ENCODE measurements at regions not wholly inside any gene's neighbourhood (a gene's known extent, or its start where the extent isn't known, plus 50 kb on each side); places are given as distances from the start of the nearest gene placed in this dataset.

- WGBS, 4 donors, result 60 to 68% (median 64%) methylated on average over 4 of the region's 4 CpGs
- Histone ChIP-seq H3K27ac (no peak overlapping the region), H3K36me3 (no peaks in the 10 kb centered on the region), H3K4me1 (no peaks in the 10 kb centered on the region), H3K27me3 (no peaks in the 10 kb centered on the region), H3K4me3 (no peak overlapping the region), H3K9me3 (no peaks in the 10 kb centered on the region)
- no peak for DNase-seq
- TF ChIP-seq POLR2A (IDR thresholded peaks at IDR 0.05) (no peak), CTCF (IDR thresholded peaks at IDR 0.05) (no peak)
- intact Hi-C loops (cut with DNase I), result loop anchor here in 9 of 10 donors (5.0 to 10.0 kb wide), 6 partner anchors 243 to 1047 kb away; partner anchors contain the start of gene HFM1 (in 1 of the 9)
- ATAC-seq, result no peak
Measured at GRCh38 chr1:91161749-91162148, 139.9 kb upstream of the ZNF644 start.

- intact Hi-C loops (cut with DNase I), result loop anchor here in 9 of 10 donors (5.0 to 10.0 kb wide), 6 partner anchors 244 to 1046 kb away; partner anchors contain the start of gene HFM1 (in 1 of the 9)
Measured at GRCh38 chr1:91161166-91161565, 139.3 kb upstream of the ZNF644 start.

GRCh38 chr1:91160363-91161075 lies 138.7 kb upstream of the ZNF644 start:
- no peak overlapping the region for H3K4me3 ChIP-seq
- TF ChIP-seq CTCF (IDR thresholded peaks at IDR 0.05) (no peak), POLR2A (IDR thresholded peaks at IDR 0.05) (no peak)
- no peaks in the 10 kb centered on the region for H3K36me3 ChIP-seq
- no peaks in the 10 kb centered on the region for H3K27me3 ChIP-seq
- intact Hi-C loops (cut with DNase I), result loop anchor here in 9 of 10 donors (5.0 to 10.0 kb wide), 6 partner anchors 244 to 1046 kb away; partner anchors contain the start of gene HFM1 (in 1 of the 9)
- no peak overlapping the region for H3K27ac ChIP-seq
- H3K9me3 ChIP-seq, result no peaks in the 10 kb centered on the region
- H3K4me1 ChIP-seq, result no peaks in the 10 kb centered on the region
- DNase-seq (no peak), ATAC-seq (no peak)
- WGBS, 4 donors, result 85 to 98% (median 91%) methylated on average over 14 of the region's 14 CpGs

More at GRCh38 chr1:91161166-91161565, 139.3 kb upstream of the ZNF644 start:
- Histone ChIP-seq H3K9me3 (no peaks in the 10 kb centered on the region), H3K27me3 (no peaks in the 10 kb centered on the region), H3K4me1 (no peaks in the 10 kb centered on the region), H3K4me3 (no peak overlapping the region), H3K27ac (no peak overlapping the region), H3K36me3 (no peaks in the 10 kb centered on the region)
- TF ChIP-seq CTCF (IDR thresholded peaks at IDR 0.05) (no peak), POLR2A (IDR thresholded peaks at IDR 0.05) (no peak)
- no peak for DNase-seq
- WGBS, 4 donors, result 76 to 88% (median 79%) methylated on average over 9 of the region's 9 CpGs
- ATAC-seq, result no peak

- Histone ChIP-seq H3K36me3 (no peaks in the 10 kb centered on the region), H3K9me3 (no peaks in the 10 kb centered on the region), H3K27me3 (no peaks in the 10 kb centered on the region), H3K4me3 (no peak overlapping the region), H3K4me1 (no peaks in the 10 kb centered on the region), H3K27ac (no peak overlapping the region)
- ATAC-seq (no peak), DNase-seq (no peak)
- WGBS, 4 donors, result 77 to 92% (median 91%) methylated on average over 1 of the region's 1 CpG
- intact Hi-C loops (cut with DNase I), result loop anchor here in 1 of 10 donors (10.0 kb wide), 1 partner anchor 109 kb away; no protein-coding TSS in a partner anchor
- no peak for TF ChIP-seq POLR2A (IDR thresholded peaks at IDR 0.05)
- no peak for TF ChIP-seq CTCF (IDR thresholded peaks at IDR 0.05)
Measured at GRCh38 chr1:91153341-91153740, 131.5 kb upstream of the ZNF644 start.
